ENCODE measurements at regions not wholly inside any gene's neighbourhood (a gene's known extent, or its start where the extent isn't known, plus 50 kb on each side); places are given as distances from the start of the nearest gene placed in this dataset.

DNA sequence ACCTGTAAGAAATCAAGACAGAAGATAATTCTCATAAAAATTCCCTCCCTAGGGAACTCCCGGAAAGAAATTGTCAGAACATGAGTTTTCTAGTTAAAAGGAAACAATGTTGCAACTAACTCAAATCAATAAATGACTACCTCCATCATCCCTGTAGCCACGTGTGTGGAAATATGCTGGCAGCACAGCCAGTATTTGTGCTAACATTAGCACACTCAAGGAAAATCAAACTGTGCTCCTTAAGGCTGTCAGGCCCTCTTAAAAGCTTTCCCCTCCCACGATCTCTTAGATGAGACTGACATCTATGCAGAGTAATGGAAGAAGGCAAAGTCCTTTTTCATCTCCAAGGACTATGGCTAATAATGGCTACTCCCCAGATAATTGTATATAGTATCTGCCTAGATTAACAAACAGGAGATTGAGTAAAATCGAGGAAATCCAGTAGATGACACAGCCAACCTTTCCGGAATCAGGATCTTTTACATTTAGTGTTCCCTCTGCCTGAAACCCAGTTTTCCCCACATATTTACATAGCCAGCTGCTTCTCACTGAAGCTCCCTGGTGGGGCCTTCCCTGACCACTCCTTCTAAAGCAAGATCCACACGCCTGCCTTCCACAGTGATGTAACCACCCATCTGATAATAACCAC lies 50.9 kb upstream of the NR5A2 start:
- no peak for DNase-seq (ENCODE audit: low read depth in 4 of 4, low spot score in 3 of 4)

Data from right renal pelvis (tissue), 4 donors.